Fibroblast of villous mesenchyme (primary cell): ENCODE measurements at regions not wholly inside any gene's neighbourhood (a gene's known extent, or its start where the extent isn't known, plus 50 kb on each side); places are given as distances from the start of the nearest gene placed in this dataset.

Experiments used
- DNase-seq: peaks from one replicate; pipeline ENCODE4 v3.0.0-alpha.2; 2010; ENCODE audit warnings: low read depth
- H3K4me3 ChIP-seq: 2 replicates; pipeline ENCODE4 v1.5.1; 2011; ENCODE audit warnings: low read depth, mild to moderate bottlenecking, low read length
- TF ChIP-seq, protein P1 (sequence below): IDR thresholded peaks from 2 replicates; pipeline ENCODE4 v1.5.1; 2012; ENCODE audit warnings: low read depth, mild to moderate bottlenecking, low read length; ENCODE audit not compliant: insufficient read depth

DNA sequence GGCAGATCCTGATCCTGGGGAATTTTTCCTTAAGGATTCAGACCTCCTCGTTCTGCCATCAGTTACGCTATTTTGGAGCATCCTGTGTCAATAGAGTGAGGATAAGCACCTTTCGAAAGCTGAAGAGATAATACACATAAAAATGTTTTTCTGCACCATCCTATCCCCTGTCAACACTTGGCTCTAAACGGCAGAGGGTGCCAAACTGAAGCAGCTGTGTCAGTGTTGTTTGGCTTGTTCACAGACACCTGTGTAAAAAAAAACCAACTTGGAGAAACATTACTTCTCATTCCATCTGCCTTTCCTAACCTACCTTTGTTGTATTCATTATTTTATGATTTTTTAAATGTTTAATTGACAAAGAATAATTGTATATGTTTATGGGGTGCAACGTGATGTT is 417.0 kb upstream of the DDI1 start:
- no peak overlapping the region for H3K4me3 ChIP-seq
- no peak for DNase-seq
- TF ChIP-seq, protein P1, sequence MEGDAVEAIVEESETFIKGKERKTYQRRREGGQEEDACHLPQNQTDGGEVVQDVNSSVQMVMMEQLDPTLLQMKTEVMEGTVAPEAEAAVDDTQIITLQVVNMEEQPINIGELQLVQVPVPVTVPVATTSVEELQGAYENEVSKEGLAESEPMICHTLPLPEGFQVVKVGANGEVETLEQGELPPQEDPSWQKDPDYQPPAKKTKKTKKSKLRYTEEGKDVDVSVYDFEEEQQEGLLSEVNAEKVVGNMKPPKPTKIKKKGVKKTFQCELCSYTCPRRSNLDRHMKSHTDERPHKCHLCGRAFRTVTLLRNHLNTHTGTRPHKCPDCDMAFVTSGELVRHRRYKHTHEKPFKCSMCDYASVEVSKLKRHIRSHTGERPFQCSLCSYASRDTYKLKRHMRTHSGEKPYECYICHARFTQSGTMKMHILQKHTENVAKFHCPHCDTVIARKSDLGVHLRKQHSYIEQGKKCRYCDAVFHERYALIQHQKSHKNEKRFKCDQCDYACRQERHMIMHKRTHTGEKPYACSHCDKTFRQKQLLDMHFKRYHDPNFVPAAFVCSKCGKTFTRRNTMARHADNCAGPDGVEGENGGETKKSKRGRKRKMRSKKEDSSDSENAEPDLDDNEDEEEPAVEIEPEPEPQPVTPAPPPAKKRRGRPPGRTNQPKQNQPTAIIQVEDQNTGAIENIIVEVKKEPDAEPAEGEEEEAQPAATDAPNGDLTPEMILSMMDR = peak; percentile 31

DNA sequence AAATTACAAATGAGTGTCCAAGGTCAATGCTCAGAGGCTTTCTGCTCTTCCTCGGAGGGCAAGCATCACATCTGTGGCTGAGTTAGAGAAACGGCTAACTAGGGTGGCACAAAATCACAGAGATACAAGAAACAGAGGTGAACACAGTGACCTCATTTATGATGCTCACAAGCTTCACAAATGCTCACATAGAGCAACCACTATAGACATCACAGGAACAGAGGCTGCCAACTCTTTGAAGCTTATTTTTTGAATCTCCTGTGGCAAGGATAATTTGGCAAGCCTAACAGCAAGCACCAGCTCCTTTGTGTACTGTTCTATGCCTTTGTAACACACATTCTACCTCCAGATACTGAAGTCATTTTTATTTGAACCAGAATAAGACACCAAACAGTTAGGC is 416.5 kb upstream of the DDI1 start:
- no peak overlapping the region for H3K4me3 ChIP-seq
- no peak for DNase-seq
- TF ChIP-seq, protein P1 = no peak

DNA sequence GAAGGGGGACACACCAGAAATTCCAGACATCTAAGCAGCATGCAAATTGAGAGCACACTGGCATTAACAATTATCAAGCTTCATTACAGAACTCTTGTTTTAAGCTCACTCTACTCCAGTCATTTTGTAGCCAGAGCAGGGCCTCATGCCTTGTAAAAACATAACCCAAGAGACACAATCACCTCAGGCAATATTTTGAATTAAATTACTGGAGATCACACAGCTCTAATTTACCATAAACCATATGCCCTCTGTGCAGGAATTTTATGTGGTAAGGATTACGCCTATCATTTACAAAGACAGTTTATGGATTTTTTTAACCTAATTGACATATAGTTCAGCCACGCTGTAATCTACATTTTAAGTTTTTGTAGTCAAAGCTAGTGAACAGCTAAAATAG is 414.1 kb upstream of the DDI1 start:
- no peak overlapping the region for H3K4me3 ChIP-seq
- TF ChIP-seq, protein P1 = no peak
- no peak for DNase-seq

DNA sequence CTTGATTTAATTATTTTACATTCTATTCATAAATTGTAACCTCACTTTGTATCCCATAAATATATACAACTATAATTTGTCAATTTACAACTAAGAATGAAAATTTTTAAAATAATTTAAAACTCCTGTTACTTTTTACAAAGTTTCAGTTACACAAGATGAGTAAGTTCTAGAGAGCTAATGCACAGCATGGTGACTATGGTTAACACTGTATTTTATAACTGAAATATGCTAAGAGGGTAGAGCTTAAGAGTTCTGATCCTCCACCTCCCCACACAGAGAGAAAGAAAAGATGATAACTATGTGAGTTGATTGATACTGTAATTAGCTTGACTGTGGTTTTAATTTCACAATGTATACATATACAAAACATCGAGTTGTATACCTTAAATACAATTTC is 412.5 kb upstream of the DDI1 start:
- TF ChIP-seq, protein P1 = no peak
- no peak overlapping the region for H3K4me3 ChIP-seq
- DNase-seq = no peak

DNA sequence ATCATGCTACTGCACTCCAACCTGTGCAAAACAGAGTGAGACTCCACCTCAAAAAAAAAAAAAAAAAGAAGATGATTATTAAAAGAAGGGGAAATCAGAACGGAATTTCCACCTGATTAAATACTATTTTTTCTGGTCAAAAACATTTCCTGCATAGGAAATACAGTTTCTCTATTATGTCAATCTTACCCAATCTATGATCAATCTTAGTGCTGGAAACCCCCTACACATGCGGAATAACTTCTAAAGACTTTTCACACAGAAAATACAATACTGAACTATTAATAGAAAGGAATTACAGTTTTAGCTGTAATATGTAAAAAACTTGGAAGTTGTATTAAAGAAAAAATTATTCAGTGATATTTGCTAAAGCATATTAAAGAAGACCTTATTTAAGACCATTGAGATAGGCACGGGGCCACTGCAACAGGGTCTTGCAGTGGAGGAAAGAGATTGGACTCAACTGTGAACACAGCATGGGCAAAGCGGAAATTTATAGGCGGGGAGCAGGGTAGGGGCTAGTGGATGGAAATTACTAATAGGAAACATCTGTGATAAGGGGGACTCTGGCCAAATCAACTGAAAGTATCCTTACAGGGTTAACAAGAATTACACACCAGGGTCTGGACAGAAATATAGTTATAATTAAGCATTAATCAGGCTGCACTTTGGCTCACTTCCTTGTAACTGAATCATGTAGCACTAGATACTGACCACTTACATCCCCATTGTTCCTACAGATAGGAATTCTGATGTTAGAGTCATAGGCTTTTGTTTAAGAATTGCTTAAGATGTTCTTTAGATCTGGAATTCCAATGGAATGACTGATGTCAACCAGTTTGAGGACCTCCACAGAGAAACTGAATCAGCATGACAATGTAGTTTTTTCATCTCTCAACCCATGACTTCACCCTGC is 411.5 kb upstream of the DDI1 start:
- H3K4me3 ChIP-seq = no peak overlapping the region
- peak; percentile 75 for DNase-seq
- TF ChIP-seq, protein P1 = no peak

DNA sequence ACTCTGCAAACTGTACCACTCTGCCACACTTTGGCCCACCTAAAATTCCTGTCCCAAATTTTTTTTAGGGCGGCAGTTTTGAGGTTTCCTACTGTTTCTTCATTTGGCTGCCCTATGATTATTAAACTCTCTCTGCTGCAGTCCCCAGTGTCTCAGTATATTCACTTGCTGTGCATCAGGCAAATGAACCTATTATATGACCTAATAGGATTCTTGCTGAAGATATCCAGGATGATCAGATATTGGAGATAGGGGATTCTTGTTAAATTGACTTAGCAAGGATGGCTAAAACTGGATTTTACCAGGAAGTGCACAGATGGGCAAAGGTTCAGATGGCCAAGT is 410.8 kb upstream of the DDI1 start:
- H3K4me3 ChIP-seq = no peak overlapping the region
- TF ChIP-seq, protein P1 = no peak
- no peak for DNase-seq

DNA sequence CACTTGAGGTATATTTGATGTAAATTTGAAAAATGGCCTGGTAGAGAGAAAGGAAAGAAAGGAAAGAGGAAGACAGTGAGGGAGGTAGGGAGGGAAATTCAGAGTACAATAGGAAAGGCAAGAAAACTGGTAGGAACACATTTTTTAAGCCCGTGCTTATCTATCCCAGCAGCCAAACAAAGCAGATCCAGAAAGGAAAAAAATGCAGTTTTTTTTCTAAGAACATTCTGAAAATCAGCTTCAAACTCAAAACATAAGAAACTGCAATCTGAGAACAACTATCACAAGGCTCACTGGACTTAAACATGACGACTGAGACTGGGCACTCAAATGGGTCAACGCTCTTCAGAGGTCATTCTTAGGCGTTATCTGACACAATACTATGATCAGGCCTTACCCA is 408.3 kb upstream of the DDI1 start:
- DNase-seq = no peak
- H3K4me3 ChIP-seq = no peak overlapping the region
- TF ChIP-seq, protein P1 = no peak
